MM.1S (cell line): ENCODE measurements at regions not wholly inside any gene's neighbourhood (a gene's known extent, or its start where the extent isn't known, plus 50 kb on each side); places are given as distances from the start of the nearest gene placed in this dataset.

Experiments used
- DNase-seq: peaks from one replicate; pipeline ENCODE4 v3.0.0-alpha.2; 2015
- H2AFZ ChIP-seq: fragments of 300-600 bp; sonication (generic); 2 replicates; pipeline ENCODE4 v1.6.0; 2016; ENCODE audit warnings: antibody characterized with exemption, low read length
- H3F3A ChIP-seq: fragments of 300-600 bp; sonication (generic); 2 replicates; pipeline ENCODE4 v1.6.1; 2016; ENCODE audit warnings: mild to moderate bottlenecking, antibody characterized with exemption, low read length, moderate library complexity, mixed read lengths; ENCODE audit not compliant: insufficient read depth
- H3K27ac ChIP-seq: fragments of 300-600 bp; sonication (generic); 2 replicates; pipeline ENCODE4 v1.5.1; 2016; ENCODE audit warnings: mild to moderate bottlenecking, low read length
- H3K27me3 ChIP-seq: fragments of 300-600 bp; sonication (generic); replicated peaks from 2 replicates; pipeline ENCODE4 v1.6.0; 2016; ENCODE audit warnings: low read length; ENCODE audit not compliant: insufficient read depth
- H3K36me3 ChIP-seq: fragments of 300-600 bp; sonication (generic); replicated peaks from 2 replicates; pipeline ENCODE4 v1.6.1; 2016; ENCODE audit warnings: mild to moderate bottlenecking, low read length, mixed read lengths; ENCODE audit not compliant: insufficient read depth
- H3K4me1 ChIP-seq: fragments of 300-600 bp; sonication (generic); 2 replicates; pipeline ENCODE4 v1.6.1; 2016; ENCODE audit warnings: low read length, mixed read lengths
- H3K4me2 ChIP-seq: fragments of 300-600 bp; sonication (generic); 2 replicates; pipeline ENCODE4 v1.6.0; 2016; ENCODE audit warnings: low read depth, low read length
- H3K4me3 ChIP-seq: fragments of 300-600 bp; sonication (generic); 2 replicates; pipeline ENCODE4 v1.5.1; 2016; ENCODE audit warnings: low read length, mixed read lengths
- H3K79me2 ChIP-seq: fragments of 300-600 bp; sonication (generic); 2 replicates; pipeline ENCODE4 v1.6.1; 2016; ENCODE audit warnings: mixed run types, low read length, mixed read lengths
- H3K9ac ChIP-seq: fragments of 300-600 bp; sonication (generic); 2 replicates; pipeline ENCODE4 v1.6.1; 2016; ENCODE audit warnings: low read length, mixed read lengths
- H3K9me2 ChIP-seq: fragments of 300-600 bp; sonication (generic); replicated peaks from 2 replicates; pipeline ENCODE4 v1.6.1; 2016; ENCODE audit warnings: mild to moderate bottlenecking, low read length, mixed read lengths; ENCODE audit not compliant: insufficient read depth
- H3K9me3 ChIP-seq: fragments of 300-600 bp; sonication (generic); replicated peaks from 2 replicates; pipeline ENCODE4 v1.6.1; 2016; ENCODE audit warnings: mild to moderate bottlenecking, low read length, mixed read lengths; ENCODE audit not compliant: insufficient read depth
- H4K20me1 ChIP-seq: fragments of 300-600 bp; sonication (generic); 2 replicates; pipeline ENCODE4 v1.6.1; 2016; ENCODE audit warnings: mild to moderate bottlenecking, low read length, moderate library complexity, mixed read lengths; ENCODE audit not compliant: insufficient read depth
- EZH2 ChIP-seq: fragments of 300-600 bp; sonication (generic); optimal IDR thresholded peaks from 2 replicates; pipeline ENCODE3; 2017; ENCODE audit warnings: low read depth, mild to moderate bottlenecking, antibody characterized with exemption, low read length, mixed read lengths
- EZH2phosphoT487 ChIP-seq: fragments of 300-600 bp; sonication (generic); IDR thresholded peaks from 2 replicates; pipeline ENCODE4 v1.6.1; 2018; ENCODE audit warnings: antibody characterized with exemption, low read length
- TF ChIP-seq, protein P1 (sequence below): fragments of 300-600 bp; sonication (generic); IDR thresholded peaks from 2 replicates; pipeline ENCODE4 v1.5.1; 2016; ENCODE audit warnings: antibody characterized with exemption, low read length, mixed read lengths

- no peaks in the 10 kb centered on the region for H3K36me3 ChIP-seq
- H4K20me1 ChIP-seq: no peaks in the 10 kb centered on the region
- DNase-seq: no peak
- H3K27ac ChIP-seq: no peak overlapping the region
- no peak for TF ChIP-seq EZH2
- TF ChIP-seq, protein P1, sequence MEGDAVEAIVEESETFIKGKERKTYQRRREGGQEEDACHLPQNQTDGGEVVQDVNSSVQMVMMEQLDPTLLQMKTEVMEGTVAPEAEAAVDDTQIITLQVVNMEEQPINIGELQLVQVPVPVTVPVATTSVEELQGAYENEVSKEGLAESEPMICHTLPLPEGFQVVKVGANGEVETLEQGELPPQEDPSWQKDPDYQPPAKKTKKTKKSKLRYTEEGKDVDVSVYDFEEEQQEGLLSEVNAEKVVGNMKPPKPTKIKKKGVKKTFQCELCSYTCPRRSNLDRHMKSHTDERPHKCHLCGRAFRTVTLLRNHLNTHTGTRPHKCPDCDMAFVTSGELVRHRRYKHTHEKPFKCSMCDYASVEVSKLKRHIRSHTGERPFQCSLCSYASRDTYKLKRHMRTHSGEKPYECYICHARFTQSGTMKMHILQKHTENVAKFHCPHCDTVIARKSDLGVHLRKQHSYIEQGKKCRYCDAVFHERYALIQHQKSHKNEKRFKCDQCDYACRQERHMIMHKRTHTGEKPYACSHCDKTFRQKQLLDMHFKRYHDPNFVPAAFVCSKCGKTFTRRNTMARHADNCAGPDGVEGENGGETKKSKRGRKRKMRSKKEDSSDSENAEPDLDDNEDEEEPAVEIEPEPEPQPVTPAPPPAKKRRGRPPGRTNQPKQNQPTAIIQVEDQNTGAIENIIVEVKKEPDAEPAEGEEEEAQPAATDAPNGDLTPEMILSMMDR: no peak
- no peak for TF ChIP-seq EZH2phosphoT487
- no peak overlapping the region for H3K4me2 ChIP-seq
- no peak overlapping the region for H3K9ac ChIP-seq
- no peaks in the 10 kb centered on the region for H3F3A ChIP-seq
- H3K9me2 ChIP-seq: no peaks in the 10 kb centered on the region
- no peaks in the 10 kb centered on the region for H3K9me3 ChIP-seq
- H3K4me3 ChIP-seq: no peak overlapping the region
- H3K79me2 ChIP-seq: no peaks in the 10 kb centered on the region
- no peaks in the 10 kb centered on the region for H3K4me1 ChIP-seq
- H3K27me3 ChIP-seq: no peaks in the 10 kb centered on the region
- no peak overlapping the region for H2AFZ ChIP-seq
Measured at GRCh38 chr15:98228846-98229245, 268.3 kb downstream of the ARRDC4 start.

DNA sequence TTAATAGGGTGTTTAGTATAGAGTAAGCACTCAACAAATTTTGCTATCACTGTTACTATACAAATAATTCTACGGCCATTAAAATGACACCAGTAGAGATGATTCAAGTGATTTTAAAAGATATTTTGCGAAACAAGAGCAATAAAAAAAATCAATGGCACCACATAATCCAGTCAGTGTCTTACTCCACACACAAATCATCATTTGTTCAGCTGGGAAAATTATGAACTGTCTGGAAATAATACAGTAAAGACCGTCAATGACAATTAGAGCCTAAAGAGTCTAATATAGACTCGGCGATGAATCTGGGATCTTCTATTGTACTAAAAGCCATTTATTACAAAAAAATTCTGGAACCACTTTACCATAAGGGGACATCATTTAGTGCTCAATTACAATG, 270.5 kb downstream of the ARRDC4 start:
- H3K27me3 ChIP-seq: no peaks in the 10 kb centered on the region
- TF ChIP-seq, protein P1: no peak
- no peak for TF ChIP-seq EZH2
- TF ChIP-seq EZH2phosphoT487: no peak
- H3K79me2 ChIP-seq: no peaks in the 10 kb centered on the region
- H3K4me1 ChIP-seq: no peaks in the 10 kb centered on the region
- H3K9ac ChIP-seq: no peak overlapping the region
- H3K4me2 ChIP-seq: no peak overlapping the region
- no peaks in the 10 kb centered on the region for H3K9me3 ChIP-seq
- H4K20me1 ChIP-seq: no peaks in the 10 kb centered on the region
- H3K27ac ChIP-seq: no peak overlapping the region
- no peaks in the 10 kb centered on the region for H3F3A ChIP-seq
- no peaks in the 10 kb centered on the region for H3K36me3 ChIP-seq
- no peaks in the 10 kb centered on the region for H3K9me2 ChIP-seq
- H3K4me3 ChIP-seq: no peak overlapping the region
- no peak overlapping the region for H2AFZ ChIP-seq
- DNase-seq: no peak

GRCh38 chr15:98231696-98232440, 271.4 kb downstream of the ARRDC4 start:
- H3F3A ChIP-seq: no peaks in the 10 kb centered on the region
- no peaks in the 10 kb centered on the region for H3K36me3 ChIP-seq
- H3K4me3 ChIP-seq: no peak overlapping the region
- H3K79me2 ChIP-seq: no peaks in the 10 kb centered on the region
- H3K9me3 ChIP-seq: no peaks in the 10 kb centered on the region
- TF ChIP-seq EZH2: no peak
- no peak overlapping the region for H3K4me2 ChIP-seq
- H3K4me1 ChIP-seq: no peaks in the 10 kb centered on the region
- no peak overlapping the region for H3K9ac ChIP-seq
- no peak overlapping the region for H3K27ac ChIP-seq
- no peak overlapping the region for H2AFZ ChIP-seq
- H3K27me3 ChIP-seq: no peaks in the 10 kb centered on the region
- no peak for DNase-seq
- no peaks in the 10 kb centered on the region for H4K20me1 ChIP-seq
- no peaks in the 10 kb centered on the region for H3K9me2 ChIP-seq

DNA sequence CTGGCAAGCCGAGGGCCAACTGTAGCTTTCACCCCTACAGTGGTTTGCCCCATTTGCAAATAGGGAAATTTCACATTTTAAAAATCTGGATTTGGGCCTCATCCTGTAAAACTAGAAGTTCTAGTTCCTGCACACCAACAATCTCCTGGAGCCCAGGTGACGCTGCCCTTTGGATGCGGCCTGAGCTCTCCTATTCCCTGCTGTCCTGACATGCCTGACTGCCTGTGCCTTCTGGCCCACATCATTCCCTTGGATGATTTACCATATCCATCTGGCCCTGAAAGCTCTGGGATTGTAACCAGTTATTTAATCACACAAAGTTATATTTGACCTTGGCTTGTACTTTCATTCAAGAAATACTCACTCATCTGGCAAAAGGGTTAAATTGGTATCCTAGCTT, 272.3 kb downstream of the ARRDC4 start:
- no peak overlapping the region for H3K9ac ChIP-seq

More for the DNA sequence above, 272.3 kb downstream of the ARRDC4 start:
- Histone ChIP-seq H3K27me3 (no peaks in the 10 kb centered on the region), H3K9me3 (no peaks in the 10 kb centered on the region), H3F3A (no peaks in the 10 kb centered on the region), H3K36me3 (no peaks in the 10 kb centered on the region), H3K9me2 (no peaks in the 10 kb centered on the region), H3K79me2 (no peaks in the 10 kb centered on the region), H4K20me1 (no peaks in the 10 kb centered on the region), H3K4me1 (no peaks in the 10 kb centered on the region), H3K4me2 (no peak overlapping the region), H3K27ac (no peak overlapping the region), H2AFZ (no peak overlapping the region), H3K4me3 (no peak overlapping the region)
- TF ChIP-seq, protein P1: no peak
- TF ChIP-seq EZH2 (no peak), EZH2phosphoT487 (no peak)
- no peak for DNase-seq
